NCI-H69 (cell line): ENCODE measurements at regions not wholly inside any gene's neighbourhood (a gene's known extent, or its start where the extent isn't known, plus 50 kb on each side); places are given as distances from the start of the nearest gene placed in this dataset.

Source experiments
- DNase-seq: peaks from one replicate; lab custom pipeline; 2025; lab: John Stamatoyannopoulos, UW

DNA sequence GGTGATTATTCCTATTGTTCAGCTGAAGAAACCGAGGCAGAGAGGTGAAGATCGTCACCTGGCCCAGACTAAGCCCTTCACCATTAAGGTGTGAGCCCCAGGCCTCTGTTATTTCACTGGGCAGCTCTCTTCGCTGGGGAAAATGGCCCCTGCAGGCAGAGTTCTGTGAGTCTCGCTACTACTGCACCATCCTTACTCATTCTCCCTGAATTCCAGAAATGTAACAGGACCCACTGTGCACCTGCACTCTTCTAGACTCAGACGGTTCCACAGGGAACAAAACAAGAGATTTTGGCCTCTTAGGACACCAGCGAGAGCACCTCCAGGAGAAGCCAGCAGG is 147.7 kb upstream of the GLI2 start:
- DNase-seq: no peak

DNA sequence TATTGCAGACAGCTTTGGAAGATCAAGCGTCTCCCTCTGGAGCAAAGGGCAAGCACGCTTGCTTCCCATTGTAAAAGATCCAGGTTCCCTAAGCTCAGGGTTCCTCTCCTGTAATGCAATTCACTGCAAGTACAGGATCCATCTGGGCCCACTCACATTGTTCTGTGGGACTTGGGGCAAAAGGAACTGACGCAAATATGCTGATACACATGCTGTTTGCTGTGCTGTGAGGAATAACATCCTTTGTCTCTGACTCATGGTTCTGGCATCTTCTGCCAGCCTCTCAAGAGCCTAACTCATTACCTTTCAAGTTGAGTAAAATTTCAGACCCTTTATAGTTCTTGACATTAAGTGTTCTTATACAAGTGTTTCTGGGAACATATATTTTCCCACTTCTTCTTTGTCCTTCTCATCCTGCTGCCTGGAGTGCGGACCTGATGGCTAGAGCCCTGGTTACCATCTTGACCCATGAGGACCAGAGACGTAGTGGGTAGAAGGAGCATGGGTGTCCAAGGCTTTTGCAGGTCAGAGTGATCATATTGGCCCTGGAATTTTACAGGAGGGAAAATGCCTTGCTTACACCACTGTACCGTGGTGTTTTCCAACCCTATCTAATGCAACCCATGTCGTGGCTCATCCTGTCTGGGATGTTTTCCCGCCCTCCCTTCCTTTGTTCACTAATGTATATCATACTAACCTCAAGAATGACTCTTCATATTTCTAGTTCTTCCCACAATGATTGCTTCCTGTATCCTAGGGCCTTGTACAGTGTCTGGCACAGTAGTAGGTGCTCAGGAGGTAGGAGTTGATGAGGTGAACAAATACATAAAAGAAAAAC is 145.7 kb upstream of the GLI2 start:
- no peak for DNase-seq

DNA sequence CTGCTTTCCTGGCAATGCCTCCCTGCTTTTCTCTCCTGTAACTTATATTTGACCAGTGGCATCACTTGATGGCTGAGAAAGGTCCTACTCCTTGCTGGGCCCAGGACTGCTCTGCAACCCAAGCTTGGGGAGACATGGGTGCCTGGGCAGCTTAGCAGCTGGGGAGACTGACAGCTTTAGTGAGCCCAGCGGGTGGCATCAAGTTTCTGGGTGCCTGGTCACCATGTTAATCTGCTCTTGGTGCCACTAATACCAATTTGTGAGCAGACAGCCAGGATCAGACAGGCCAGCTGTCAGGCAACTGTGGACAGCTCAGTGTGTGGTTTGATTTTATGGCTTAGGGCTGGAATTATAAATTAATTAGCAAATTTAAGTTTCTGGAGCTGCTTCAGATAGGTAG is 144.8 kb upstream of the GLI2 start:
- DNase-seq: peak; percentile 17

DNA sequence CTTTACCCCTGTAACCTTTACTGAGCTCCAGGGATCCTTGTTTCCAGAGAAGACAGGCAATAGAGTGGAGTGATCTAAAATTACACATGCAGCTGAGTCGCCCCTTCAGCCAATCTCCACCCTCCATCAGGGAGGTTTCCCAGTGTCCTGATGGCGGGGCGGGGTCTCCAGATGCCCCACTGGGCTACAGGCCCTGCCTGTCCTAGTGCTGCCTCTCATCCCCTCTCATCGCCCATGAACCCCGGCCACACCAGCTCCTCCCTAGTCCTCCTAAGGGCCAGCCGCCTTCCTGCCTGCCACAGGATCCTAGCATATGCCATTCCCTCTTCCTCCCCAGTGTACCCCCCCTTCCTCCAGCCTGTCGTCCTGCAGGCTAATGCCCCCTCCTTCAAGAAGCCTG is 144.1 kb upstream of the GLI2 start:
- no peak for DNase-seq

DNA sequence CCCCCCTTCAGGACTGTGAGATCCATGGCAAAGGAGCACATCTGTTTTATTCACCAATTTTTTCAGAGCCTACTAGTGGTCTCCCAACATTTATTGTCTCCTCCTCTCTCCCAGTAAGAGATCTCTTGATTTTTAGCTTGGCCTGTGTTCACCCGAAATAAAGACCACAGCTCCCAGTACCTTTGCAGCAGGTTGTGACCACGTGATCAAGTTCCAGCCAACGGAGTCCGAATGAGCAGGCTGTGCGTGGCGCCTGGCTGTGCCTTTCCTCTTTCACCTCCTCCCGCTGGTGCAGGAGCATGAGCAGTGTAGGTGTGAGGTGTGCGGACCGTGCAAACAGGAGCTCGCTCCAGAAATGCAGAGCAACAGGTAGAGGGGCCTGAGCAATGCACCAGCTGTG is 143.6 kb upstream of the GLI2 start:
- DNase-seq: no peak

DNA sequence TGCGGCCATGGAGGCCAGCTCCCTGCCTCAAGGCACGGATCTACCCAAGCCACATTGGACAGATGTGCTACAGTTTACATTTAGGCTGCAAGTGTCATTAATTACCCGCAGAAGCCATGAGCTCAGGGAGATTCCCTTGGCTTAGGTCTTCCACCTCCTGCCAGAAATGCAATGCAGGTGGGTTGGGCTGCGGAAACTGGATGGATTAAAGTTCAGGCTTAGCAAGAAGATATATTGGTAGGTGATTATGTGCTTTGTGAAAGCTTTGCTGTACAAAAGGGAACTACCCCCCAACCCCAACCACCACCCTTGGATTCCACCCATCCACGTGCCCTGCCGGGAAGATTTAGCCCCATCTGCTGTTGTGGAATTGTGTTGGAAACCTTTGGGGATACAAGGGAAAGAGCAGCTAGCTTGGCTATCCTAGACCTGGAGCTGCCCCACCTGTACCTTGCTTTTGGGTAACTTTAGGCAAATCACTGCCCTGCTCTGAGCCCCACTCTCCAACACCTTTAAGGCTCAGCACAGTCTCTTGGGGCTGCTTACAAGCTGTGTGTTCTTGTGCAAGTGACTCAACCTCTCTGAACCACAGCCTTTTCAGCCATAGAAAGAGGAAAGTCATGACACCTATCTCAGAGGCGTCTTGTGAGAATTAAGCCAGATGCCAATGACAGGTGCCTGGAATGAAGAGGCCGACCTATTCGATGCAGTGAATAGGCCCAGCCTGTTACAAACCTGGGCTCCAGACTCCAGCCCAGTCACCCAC is 141.6 kb upstream of the GLI2 start:
- DNase-seq: peak; percentile 10

DNA sequence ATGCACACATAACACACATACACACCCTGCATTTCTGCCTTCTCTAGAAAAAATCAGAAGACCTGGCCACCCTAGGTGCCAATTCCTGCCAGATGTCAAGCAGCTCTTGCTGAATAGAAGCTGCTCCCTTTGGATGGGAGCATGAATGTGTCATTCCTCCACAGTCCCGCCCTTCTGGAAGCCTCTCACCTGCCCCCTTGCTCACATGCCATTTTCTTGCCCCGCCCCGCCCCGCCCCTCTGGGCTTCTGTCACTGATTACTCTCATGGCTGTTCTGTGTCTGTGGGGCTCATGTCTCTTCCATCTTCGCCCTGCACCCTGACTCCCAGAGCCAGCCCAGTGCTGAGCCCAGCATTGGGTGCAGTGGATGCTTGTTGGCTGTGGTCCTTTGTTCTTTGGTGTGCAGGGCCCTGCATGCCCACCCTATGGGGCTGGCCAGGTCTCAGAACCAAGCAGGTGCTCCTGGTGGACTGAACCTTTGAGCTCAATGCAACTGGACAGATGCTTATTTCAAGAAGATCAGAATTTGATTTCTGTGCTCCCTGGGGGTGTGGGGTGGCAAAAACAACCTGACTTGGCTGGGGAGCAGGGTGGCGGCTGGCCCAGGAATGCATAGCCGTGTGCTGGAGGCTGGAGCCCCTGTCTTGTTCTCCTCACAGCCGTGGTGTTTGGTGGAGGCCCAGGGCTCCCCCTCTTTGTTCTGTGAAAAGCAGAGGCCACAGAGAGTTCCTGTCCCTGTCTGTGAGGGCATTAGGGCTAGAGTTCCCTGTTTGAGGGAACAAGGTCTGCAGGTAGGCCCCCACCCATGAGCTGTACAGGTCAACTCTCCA is 140.6 kb upstream of the GLI2 start:
- peak; percentile 61 for DNase-seq

DNA sequence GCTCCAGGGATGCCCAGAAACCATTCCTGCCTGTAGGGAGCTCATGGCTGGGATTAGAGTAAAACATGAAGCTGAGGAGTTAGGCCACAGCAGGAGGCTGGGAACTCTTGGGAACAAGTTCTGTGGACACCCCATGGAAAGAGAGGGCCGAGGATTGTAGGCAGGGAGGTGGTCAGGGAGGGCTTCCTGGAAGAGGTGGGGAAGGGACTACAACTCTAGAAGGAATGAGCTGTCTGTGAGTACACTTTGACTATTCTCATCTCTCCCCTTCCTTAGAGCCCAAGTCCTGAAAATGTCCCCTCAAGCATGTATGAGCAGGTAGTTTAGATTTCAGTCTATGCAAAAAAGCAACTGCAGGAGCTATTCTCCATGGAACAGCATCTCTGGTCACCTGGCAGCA is 139.9 kb upstream of the GLI2 start:
- no peak for DNase-seq

DNA sequence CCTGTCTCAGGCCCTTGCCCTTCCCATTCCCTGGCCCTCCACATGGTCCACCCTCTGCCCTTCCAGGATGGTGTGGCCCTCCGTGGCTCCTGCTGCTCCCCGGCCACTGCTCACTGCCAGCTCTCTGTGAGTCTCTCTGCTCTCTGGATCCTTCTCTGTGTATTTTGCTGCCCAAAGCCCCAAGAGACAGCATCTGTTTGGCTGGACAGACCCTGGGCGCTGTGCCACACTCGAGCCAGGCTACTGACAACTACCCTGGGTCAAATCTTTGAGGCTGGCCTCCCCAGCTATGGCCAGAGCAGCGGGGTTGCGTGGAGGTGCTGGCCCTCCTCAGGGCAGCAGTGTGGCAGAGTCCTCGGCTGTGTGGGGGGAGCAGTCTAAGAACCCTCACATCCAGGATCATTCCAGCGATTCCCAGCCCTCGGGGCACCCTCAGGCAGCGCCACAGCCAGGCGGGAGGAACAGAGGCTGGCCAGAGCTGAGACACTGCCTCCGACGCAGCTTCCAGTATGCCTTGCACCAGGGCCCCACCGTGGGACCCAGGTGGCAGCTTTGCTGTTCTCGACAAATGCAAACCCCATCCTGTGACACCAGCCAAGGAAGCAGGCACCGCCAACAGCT is 139.4 kb upstream of the GLI2 start:
- DNase-seq: peak; percentile 14

DNA sequence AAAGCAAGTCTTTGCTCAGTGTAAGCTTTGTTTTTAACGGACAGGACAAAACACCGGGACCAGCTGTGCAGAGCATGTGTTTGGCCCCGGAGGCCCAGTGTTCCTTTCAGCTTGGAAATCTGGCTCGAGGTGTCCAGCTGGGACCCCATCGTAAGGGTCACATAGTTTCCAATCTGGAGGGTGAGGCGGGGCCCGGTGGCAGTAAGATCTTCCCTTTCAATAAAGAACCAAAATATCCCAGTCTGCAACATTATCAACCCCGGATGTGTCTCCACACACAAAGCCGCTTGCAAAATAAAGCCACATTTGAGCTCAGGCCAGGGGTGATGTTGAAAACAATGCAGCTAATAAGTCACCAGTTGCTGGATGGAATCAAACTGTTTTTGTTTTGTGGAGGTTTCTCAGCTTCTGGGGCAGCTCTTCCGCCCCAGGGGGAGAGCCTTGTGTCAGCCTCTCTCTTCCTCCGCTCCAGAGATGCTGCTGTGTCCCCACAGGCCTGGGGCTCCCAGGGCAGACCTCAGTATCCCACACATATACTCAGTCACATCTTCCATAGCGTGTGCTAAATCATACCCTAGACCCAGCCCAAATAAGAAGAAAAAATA is 138.6 kb upstream of the GLI2 start:
- peak; percentile 20 for DNase-seq

DNA sequence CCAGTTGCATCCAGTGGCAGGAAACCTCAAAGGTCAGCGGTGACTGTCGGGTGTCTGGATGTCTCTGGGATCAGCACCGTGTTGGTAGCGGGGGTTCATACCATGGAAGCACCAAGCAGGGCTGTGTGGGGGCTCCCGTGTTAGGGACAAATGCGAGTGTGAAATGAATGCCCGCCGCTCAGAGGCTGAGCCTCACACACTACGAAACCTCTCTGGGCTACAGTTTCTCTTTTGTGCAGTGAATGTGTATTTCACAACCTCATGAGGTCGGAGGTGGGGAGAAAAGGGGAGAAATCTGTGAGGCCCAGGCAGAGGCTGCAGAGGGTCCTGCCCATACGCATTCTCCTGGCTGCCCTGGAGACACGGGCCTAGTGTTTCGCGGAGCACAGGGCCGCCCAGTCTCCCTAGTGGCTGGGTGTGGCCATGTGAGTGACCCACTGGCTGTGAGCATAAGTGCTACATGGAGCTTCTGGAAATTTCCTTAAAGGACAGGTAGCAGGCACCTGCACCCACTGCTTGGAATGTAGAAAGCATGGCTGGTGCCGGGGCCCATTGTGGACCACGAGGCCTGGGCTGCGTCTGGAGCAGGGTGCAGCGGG is 138.0 kb upstream of the GLI2 start:
- no peak for DNase-seq

DNA sequence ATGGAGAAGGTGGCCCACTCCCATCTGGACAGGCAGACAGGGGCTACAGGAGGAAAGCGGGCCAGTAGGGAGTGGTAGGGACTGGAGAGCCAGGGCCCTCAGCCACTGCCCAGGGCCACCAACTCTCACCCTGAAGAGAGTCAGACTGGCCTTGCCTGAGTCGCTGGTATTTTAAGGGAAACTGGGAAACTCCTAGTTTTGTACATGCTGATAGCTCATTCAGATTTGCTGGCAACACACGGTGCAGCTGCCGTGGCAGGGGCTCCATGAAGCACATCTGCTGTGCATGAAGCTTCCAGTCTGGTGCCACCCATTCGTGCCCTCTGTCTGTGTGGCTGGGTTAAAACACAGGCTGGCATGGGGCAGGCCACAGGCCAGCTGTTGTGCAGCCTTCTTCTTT is 137.3 kb upstream of the GLI2 start:
- DNase-seq: no peak

DNA sequence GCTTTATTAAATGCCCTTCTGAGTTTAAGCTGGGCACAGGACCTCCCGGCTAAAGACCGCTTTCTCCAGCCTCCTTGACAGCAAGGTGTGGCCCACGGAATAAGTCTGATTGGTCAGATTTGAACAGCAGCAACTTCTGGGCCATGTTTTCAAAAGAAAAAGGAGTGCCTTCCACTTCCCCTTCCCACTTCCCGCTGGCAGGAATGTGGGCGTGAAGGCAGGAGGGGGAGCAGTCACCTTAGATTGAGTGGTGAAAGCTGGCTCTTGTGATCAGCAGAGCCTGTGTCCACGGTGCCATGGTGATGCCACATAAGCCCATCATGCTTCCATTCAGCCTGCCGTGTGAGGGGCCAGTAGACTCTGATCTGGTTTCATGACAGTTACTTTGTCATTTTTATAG is 136.6 kb upstream of the GLI2 start:
- DNase-seq: peak; percentile 12

DNA sequence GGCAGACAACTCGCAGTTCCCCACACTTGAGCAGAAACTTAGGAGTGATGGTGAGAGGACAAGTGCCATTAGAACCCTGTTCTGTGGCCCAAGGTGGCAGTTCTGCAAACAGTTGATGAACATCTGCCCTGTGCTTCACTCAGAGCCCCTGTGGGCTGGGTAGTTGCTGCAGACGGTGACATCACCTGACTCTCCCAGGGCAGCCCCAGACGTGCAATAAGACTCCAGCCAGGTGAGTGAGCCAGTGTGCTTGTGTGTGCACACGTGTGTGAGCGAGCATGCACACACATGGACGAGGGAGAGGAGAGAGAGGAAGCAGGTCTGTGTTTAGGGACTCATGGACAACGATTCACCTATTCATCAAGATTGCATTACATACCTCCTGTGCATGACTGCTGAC is 136.0 kb upstream of the GLI2 start:
- peak; percentile 19 for DNase-seq

DNA sequence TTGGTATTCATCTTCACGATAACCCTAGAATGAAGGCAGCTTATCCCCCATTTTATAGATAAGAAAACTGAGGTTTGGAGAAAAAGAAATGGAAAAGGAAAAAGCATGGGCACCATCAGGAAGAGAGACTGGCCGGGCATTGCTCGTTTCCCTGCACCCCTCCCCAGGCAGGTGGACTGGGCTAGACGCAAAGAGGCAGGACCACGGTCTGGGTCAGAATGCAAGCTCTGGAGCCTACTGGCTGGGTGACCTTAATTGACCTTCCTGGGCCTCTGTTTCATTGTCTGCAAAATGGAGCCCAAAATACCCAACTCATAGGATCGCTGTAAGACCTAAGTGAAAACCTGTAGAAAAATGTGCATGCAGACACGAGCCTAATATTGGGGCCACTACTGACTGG is 135.3 kb upstream of the GLI2 start:
- no peak for DNase-seq

DNA sequence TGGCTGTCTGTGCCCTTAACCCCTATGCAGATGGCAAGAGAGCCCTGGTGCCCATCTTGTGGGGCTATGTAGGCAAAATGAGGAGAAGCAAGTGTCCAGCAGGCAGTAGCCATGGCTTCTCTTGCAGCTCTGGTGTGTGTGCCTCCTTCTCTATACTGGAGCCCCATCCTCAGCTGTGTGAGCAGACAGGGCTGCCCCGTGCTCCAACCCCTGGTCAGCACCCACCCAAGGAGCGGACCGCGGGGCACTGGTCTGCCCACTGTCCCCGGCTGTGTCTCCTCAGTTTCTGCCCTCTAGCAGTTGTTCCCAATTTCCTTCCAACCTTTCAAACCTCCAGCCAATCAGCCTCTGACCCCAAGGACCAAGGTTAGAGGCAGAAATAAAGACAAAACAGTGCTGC is 134.9 kb upstream of the GLI2 start:
- DNase-seq: no peak

DNA sequence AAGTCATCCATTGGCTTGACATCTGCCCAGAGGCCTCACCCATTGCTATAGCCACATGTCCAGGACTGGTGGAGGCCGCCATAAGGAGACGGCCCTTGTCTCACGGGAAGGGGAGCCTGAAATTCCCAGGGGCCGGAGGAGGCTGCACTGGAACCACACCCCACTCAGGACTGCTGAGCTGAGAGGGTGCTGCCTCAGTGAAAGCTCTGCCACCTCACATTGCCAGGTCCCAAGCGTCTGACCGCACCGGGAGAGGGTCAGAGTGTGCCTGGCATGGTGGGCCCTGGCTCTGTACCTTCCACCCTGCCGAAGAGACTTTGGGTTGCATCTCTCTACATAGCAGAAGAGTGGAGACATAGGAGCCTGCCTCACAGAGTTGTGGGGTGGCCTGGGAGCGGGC is 134.1 kb upstream of the GLI2 start:
- DNase-seq: no peak

DNA sequence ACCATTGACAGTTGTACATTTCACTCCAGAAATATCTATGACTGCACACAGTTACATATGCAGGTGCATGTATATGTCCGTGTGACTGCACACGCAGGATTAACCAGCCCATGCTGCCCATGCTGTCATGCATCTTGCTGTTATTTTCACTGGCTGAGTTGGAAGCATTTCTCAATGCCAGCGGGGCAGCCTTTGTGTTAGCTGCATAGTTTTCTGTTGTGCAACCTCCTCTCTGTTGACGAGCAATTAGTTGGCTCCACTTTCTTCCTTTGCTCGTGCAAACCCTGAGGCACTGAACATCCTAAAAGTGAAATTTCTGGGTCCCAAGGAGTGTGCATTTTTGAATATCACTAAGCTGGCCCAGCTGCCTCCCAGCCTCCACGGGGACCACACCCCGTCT is 133.4 kb upstream of the GLI2 start:
- DNase-seq: no peak

DNA sequence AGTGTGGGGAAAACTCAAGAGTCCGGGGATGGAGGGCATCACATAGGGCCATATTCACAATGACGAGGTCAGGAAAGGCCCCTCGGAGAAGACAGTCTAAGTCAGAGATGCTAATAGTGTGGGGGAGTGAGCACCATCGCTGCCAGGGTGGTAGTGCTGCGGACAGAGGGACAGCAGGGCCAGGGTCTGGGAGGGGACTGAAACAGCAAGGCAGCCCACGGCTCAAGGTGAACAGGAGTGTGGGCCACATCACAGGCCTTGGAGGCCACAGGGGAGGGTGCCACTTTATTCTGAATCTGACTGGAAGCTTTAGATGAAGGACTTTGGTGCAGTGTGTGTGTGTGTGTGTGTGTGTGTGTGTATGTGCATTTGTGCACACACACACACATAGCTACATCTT is 130.9 kb upstream of the GLI2 start:
- no peak for DNase-seq

DNA sequence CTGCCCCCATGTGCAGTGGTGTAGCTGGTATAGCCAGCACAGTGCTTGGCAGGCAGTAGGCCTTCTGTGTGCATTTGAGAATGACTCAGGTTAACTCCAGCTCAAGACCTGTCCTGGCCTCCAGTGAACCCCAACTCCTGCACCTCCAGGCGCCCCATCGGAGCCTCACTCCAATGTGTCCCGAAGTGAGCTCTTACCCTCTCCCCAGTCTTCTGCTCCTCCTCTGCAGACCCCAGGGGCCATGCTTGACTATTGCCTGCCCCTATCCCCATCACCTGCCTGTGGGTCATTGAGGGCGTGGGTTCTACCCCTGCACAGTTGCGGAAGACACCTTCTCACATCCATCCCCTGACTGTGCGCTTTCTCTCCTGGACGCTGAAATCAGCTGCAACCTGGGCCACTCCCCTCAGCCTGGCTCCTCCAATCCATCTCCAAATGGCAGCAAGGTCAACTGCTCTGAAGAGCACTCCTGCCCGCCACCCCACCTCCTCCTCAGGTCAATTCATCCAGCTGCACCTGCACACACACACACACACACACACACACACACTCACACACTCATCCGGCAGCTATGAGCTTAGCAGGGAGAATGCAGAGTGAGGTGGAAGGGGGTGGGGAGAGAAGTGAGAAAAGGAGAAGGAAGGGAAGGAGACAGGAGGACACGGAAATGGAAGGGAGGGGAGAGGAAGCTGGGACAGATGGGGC is 130.3 kb upstream of the GLI2 start:
- DNase-seq: peak; percentile 13

DNA sequence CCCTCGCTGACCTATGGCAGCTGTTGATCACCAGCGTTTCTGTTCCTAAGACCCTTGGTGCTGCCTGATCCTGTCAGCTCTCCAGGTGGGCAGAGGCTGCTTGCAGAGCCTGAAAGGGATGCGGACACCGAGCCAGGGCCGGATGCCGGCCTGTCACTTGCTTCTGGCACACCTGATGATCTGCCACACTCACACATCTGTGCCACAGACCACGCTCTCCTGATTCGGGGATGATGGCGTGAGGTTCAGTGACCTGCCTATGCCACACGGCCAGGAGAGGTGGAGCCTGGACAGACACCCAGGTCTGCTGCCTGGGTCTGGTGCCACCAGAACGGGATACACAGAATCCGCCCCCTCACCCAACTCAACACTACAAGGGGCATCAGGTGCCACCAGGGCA is 129.4 kb upstream of the GLI2 start:
- no peak for DNase-seq
